ENCODE measurements at regions not wholly inside any gene's neighbourhood (a gene's known extent, or its start where the extent isn't known, plus 50 kb on each side); places are given as distances from the start of the nearest gene placed in this dataset.

DNA sequence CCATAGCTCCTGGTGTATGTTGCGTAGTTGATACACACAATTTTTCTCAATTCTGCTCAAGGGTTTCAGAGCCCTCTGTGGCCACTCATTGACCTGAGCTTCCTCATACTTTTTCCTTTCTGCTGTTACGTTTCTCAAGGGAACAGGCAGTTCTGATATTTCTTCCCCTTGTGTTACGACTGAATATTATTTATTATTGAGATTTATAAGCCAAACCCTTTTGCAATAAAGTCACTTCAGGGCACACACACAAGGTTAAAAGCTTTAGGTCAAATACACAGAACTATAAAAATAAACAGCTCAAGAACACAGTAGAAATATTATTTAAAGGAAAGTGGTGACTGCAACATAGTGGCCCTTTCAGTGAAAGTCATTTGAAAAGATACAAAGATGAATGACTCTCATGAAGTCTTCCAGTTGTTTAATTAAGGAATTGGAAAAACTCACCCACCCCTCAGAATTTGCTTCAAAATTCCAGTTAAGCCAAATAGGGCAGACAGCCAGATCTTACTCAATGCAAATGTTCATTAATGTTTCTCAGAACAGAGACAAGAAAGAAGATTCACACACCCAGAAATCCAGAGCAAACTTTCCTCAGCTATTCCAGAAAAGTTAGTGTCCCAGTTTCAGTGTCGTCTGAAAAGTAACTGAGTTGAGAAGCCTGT lies 179.7 kb downstream of the TRIB2 start:
- H3K9me3 Mint-ChIP-seq: peaks cover 16% of the 10 kb centered on the region
- DNase-seq: no peak
- no peak overlapping the region for H3K27ac Mint-ChIP-seq
- TF ChIP-seq, protein P1, sequence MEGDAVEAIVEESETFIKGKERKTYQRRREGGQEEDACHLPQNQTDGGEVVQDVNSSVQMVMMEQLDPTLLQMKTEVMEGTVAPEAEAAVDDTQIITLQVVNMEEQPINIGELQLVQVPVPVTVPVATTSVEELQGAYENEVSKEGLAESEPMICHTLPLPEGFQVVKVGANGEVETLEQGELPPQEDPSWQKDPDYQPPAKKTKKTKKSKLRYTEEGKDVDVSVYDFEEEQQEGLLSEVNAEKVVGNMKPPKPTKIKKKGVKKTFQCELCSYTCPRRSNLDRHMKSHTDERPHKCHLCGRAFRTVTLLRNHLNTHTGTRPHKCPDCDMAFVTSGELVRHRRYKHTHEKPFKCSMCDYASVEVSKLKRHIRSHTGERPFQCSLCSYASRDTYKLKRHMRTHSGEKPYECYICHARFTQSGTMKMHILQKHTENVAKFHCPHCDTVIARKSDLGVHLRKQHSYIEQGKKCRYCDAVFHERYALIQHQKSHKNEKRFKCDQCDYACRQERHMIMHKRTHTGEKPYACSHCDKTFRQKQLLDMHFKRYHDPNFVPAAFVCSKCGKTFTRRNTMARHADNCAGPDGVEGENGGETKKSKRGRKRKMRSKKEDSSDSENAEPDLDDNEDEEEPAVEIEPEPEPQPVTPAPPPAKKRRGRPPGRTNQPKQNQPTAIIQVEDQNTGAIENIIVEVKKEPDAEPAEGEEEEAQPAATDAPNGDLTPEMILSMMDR (IDR thresholded peaks at IDR 0.05): no peak
- H3K27me3 Mint-ChIP-seq (ENCODE audit: insufficient read depth): no peaks in the 10 kb centered on the region
- peaks cover 18% of the 10 kb centered on the region for H3K36me3 Mint-ChIP-seq (ENCODE audit: low read depth)
- no peak overlapping the region for H3K4me3 Mint-ChIP-seq
- peaks cover 14% of the 10 kb centered on the region for H3K4me1 Mint-ChIP-seq (ENCODE audit: low read depth)

DNA sequence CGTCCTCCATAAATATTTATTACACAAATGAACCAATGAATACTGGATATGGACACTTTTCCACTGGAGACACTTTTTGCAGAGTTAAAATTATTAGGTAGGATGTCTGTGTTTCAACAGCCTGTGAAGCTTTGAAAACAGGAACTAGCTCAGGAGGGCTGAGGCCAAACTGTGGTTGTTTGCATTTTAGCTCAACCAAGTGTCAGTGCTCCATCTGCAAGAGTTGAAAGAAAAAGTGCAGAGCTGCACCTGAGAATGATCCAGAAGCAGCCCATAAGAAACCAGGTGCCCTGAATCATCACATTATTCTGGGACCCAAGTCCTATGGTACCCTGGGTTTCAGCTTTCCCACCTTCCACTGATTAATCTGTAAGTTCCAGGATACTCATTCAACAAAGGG lies 180.4 kb downstream of the TRIB2 start:
- Mint-ChIP-seq H3K9me3 (peaks cover 8% of the 10 kb centered on the region), H3K36me3 (ENCODE audit: low read depth) (peaks cover 10% of the 10 kb centered on the region; the same call in 1 of the 2 replicates), H3K27ac (no peak overlapping the region), H3K4me3 (no peak overlapping the region), H3K4me1 (ENCODE audit: low read depth) (peaks cover 14% of the 10 kb centered on the region), H3K27me3 (ENCODE audit: insufficient read depth) (no peaks in the 10 kb centered on the region)
- TF ChIP-seq, protein P1 (IDR thresholded peaks at IDR 0.05): no peak
- no peak for DNase-seq

DNA sequence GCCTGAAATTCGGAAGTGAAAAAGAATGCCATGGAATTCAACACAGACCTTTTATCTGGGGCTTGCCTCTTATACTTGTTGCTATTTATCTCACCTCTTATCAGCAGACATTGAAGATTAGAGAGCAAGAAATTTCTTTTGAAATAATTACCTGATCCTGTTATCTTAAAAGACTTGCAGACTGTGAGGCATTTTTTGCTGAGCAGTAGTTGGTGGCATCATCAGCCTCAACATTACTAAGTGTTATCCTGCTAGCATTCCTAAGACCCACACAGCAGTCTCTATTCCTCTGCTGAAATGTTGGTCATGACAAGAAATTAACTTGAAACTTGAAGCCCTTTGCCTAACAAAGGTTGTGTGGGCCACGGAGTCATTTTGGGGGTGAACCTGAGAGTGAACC lies 186.5 kb downstream of the TRIB2 start:
- DNase-seq: no peak
- Mint-ChIP-seq H3K9me3 (no peaks in the 10 kb centered on the region), H3K4me3 (no peak overlapping the region), H3K4me1 (ENCODE audit: low read depth) (peaks cover 27% of the 10 kb centered on the region), H3K27ac (no peak overlapping the region), H3K27me3 (ENCODE audit: insufficient read depth) (no peaks in the 10 kb centered on the region), H3K36me3 (ENCODE audit: low read depth) (no peaks in the 10 kb centered on the region)
- TF ChIP-seq, protein P1 (IDR thresholded peaks at IDR 0.05): no peak

DNA sequence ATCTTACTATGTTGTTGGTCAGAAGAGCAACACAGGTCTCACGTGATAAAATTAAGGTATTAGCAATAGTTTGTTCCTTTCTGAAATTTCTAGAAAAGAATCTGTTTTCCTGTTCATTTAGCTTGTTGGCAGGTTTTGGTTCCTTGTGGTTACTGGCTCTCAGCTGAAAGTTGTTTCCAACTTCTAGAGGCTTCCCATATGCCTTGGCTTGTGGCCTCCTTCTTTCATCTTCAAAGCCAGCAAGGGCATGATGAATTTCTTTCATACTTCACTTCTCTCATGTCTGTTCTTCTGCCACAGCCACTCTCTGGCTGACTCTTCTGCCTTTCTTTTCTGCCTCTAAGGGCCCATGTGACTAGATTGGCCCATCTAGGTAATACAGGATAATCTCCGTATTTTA lies 193.7 kb downstream of the TRIB2 start:
- DNase-seq: no peak
- TF ChIP-seq, protein P1 (IDR thresholded peaks at IDR 0.05): no peak
- H3K4me1 Mint-ChIP-seq (ENCODE audit: low read depth): peaks cover 8% of the 10 kb centered on the region
- H3K36me3 Mint-ChIP-seq (ENCODE audit: low read depth): no peaks in the 10 kb centered on the region
- H3K9me3 Mint-ChIP-seq: peaks cover 4% of the 10 kb centered on the region; the same call in 1 of the 2 replicates
- no peak overlapping the region for H3K4me3 Mint-ChIP-seq
- H3K27ac Mint-ChIP-seq: no peak overlapping the region
- no peaks in the 10 kb centered on the region; the same call in 1 of the 2 replicates for H3K27me3 Mint-ChIP-seq (ENCODE audit: insufficient read depth)

DNA sequence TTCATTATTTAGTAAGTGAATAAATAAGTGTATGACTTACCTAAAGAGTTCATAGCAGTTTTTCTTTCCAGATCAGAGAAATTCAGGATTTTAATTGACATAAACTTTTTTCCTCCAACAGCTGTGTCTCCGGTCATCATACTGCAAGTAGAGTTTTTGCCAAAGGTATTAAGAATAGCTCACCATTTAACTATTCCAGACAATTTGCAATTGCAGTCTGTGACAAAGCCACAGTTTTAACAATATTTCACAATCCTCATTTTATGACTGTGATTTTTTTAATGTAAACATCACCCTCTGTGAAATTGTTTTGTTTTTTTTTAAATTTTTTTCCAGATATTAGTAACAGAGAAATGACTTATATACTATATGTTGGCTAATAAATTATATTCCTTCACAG lies 199.1 kb downstream of the TRIB2 start:
- peak; percentile 10 for DNase-seq
- Mint-ChIP-seq H3K4me1 (ENCODE audit: low read depth) (peaks cover 60% of the 10 kb centered on the region), H3K4me3 (no peak overlapping the region), H3K27ac (no peak overlapping the region), H3K27me3 (ENCODE audit: insufficient read depth) (no peaks in the 10 kb centered on the region), H3K36me3 (ENCODE audit: low read depth) (no peaks in the 10 kb centered on the region; the same call in 1 of the 2 replicates), H3K9me3 (no peaks in the 10 kb centered on the region)
- TF ChIP-seq, protein P1 (IDR thresholded peaks at IDR 0.05): no peak
